Pancreas (tissue), 10 donors: ENCODE measurements at regions not wholly inside any gene's neighbourhood (a gene's known extent, or its start where the extent isn't known, plus 50 kb on each side); places are given as distances from the start of the nearest gene placed in this dataset.

ENCODE experiments used
- ATAC-seq, 4 donors: fragments of 200-7000 bp; cut with Tn5 transposase; one replicate each; pipeline versions ENCODE4 v1.8.0 to v1.9.1; 2020; ENCODE audit warnings: mild to moderate bottlenecking in 4 of 4, moderate library complexity in 4 of 4
- DNase-seq, 6 donors: peaks; one replicate each; pipeline ENCODE4 v3.0.0-alpha.2; 2020
- FAIRE-seq: peaks from 2 replicates; lab custom pipeline; 2012; peaks lifted over from hg19 to GRCh38; lab: Jason Lieb, UNC
- H3K27ac ChIP-seq, 4 donors: fragments of 200-600 bp; sonication (generic); 1 replicate in 3 of 4; 2 replicates in 1 of 4; pipeline versions ENCODE4 v1.5.0 to v1.8.0; 2020
- H3K27me3 ChIP-seq, 4 donors: fragments of 200-600 bp; one replicate each; pipeline ENCODE4 v1.8.0; 2021
- H3K36me3 ChIP-seq, 3 donors: fragments of 200-600 bp; sonication (generic) in 1 of 3; one replicate each; pipeline versions ENCODE4 v1.5.0 to v1.8.0; 2020 to 2021
- H3K4me1 ChIP-seq, 3 donors: fragments of 200-600 bp; one replicate each; pipeline ENCODE4 v1.8.0; 2021
- H3K4me3 ChIP-seq, 4 donors: fragments of 200-600 bp; sonication (generic) in 2 of 4; one replicate each; pipeline versions ENCODE4 v1.5.0 to v1.8.0; 2020 to 2021
- H3K9me3 ChIP-seq, 4 donors: fragments of 200-600 bp; one replicate each; pipeline ENCODE4 v1.8.0; 2021
- CTCF ChIP-seq, 4 donors: fragments of 200-600 bp; sonication (generic) in 3 of 4; IDR thresholded peaks; one replicate each; pipeline versions ENCODE4 v1.5.0 to v1.8.0; 2021; ENCODE audit warnings: antibody characterized with exemption in 4 of 4
- WGBS, 2 donors: extraction: QIAGEN DNeasy Blood & Tissue Kit; methylation state at CpG; one replicate each; pipeline ENCODE4 v1.1.7; 2013; 5-methylcytosine and 5-hydroxymethylcytosine counted together
- intact Hi-C, 3 donors: fragments of 100-400 bp; cut with DNase I; formaldehyde crosslinking; loops; one replicate each; pipeline versions ENCODE4 v1.11.1 to v1.14.2; 2022
- donor health status: healthy with polysubstance abuse.
- donor health status: DM: no; HTN: no; CAD: no; lungs with moderate emphysema.
- donor health status: DM: no; HTN: no; CAD: no.
- donor health status: control.
- donor health status: control.
- donor health status: Bipolar disorder and iron deficiency.
- donor health status: DM: yes; HTN: yes; CAD: no.
- donor health status: DM: no; HTN: no; CAD: no.
- donor health status: DM: no; HTN: no; CAD: no.
- donor health status: DM: yes; HTN: yes; CAD: no.

- Histone ChIP-seq H3K4me1 (peaks cover 0 to 6% (median 0%) of the 10 kb centered on the region in 3 donors), H3K27ac (no peak overlapping the region), H3K9me3 (no peaks in the 10 kb centered on the region), H3K27me3 (no peaks in the 10 kb centered on the region), H3K36me3 (no peaks in the 10 kb centered on the region), H3K4me3 (no peak overlapping the region)
- no peak for ATAC-seq
- no peak for TF ChIP-seq CTCF (IDR thresholded peaks at IDR 0.05)
- intact Hi-C loops, result no loop called here
- 72 to 79% methylated on average over 5 of the region's 5 CpGs for WGBS, 2 donors
- no peak for FAIRE-seq
- no peak for DNase-seq
Observed at GRCh38 chr10:3672220-3672619, 112.8 kb downstream of the KLF6 start.

GRCh38 chr10:3671386-3671955, 113.5 kb downstream of the KLF6 start:
- WGBS, 2 donors, result 55 to 57% methylated on average over 13 of the region's 13 CpGs
- Histone ChIP-seq H3K4me3 (no peak overlapping the region), H3K4me1 (peaks cover 0 to 6% (median 0%) of the 10 kb centered on the region in 3 donors), H3K36me3 (no peaks in the 10 kb centered on the region), H3K9me3 (no peaks in the 10 kb centered on the region), H3K27ac (no peak overlapping the region), H3K27me3 (no peaks in the 10 kb centered on the region)
- no peak for TF ChIP-seq CTCF (IDR thresholded peaks at IDR 0.05)
- DNase-seq (no peak), ATAC-seq (no peak), FAIRE-seq (no peak)
- intact Hi-C loops, result no loop called here

GRCh38 chr10:3668966-3669330, 116.1 kb downstream of the KLF6 start:
- 67 to 78% methylated on average over 4 of the region's 4 CpGs for WGBS, 2 donors
- no peaks in the 10 kb centered on the region for H3K9me3 ChIP-seq
- DNase-seq (no peak), FAIRE-seq (no peak), ATAC-seq (no peak)
- peaks cover 0 to 6% (median 0%) of the 10 kb centered on the region in 3 donors for H3K4me1 ChIP-seq
- no peak overlapping the region for H3K4me3 ChIP-seq
- H3K27me3 ChIP-seq, result no peaks in the 10 kb centered on the region
- H3K36me3 ChIP-seq, result no peaks in the 10 kb centered on the region
- peak overlapping the region in 3 of 4 donors; percentile 16 to 68 (median 58) for H3K27ac ChIP-seq
- intact Hi-C loops, result no loop called here
- no peak for TF ChIP-seq CTCF (IDR thresholded peaks at IDR 0.05)

GRCh38 chr10:3668276-3668965, 116.6 kb downstream of the KLF6 start:
- Histone ChIP-seq H3K9me3 (no peaks in the 10 kb centered on the region), H3K27ac (peak overlapping the region; percentile 15 to 68 (median 37)), H3K4me1 (peaks cover 0 to 6% (median 0%) of the 10 kb centered on the region in 3 donors), H3K36me3 (no peaks in the 10 kb centered on the region), H3K4me3 (peak overlapping the region in 2 of 4 donors; percentile 19 to 27), H3K27me3 (no peaks in the 10 kb centered on the region)
- DNase-seq, result peak in 4 of 6 donors; percentile 42 to 63 (median 48)
- no peak for FAIRE-seq
- TF ChIP-seq CTCF (IDR thresholded peaks at IDR 0.05), result no peak
- 9 to 12% methylated on average over 21 of the region's 21 CpGs for WGBS, 2 donors
- intact Hi-C loops, result no loop called here
- peak; percentile 87 to 91 (median 90) for ATAC-seq
